ENCODE measurements at regions not wholly inside any gene's neighbourhood (a gene's known extent, or its start where the extent isn't known, plus 50 kb on each side); places are given as distances from the start of the nearest gene placed in this dataset.

- no peak for DNase-seq
Measured at GRCh38 chr13:103788061-103788652, 721.9 kb upstream of the SLC10A2 start.

GRCh38 chr13:103772576-103772975 is 706.4 kb upstream of the SLC10A2 start:
- DNase-seq: no peak

- DNase-seq: no peak
Measured at GRCh38 chr13:103762523-103762922, 696.3 kb upstream of the SLC10A2 start.

DNA sequence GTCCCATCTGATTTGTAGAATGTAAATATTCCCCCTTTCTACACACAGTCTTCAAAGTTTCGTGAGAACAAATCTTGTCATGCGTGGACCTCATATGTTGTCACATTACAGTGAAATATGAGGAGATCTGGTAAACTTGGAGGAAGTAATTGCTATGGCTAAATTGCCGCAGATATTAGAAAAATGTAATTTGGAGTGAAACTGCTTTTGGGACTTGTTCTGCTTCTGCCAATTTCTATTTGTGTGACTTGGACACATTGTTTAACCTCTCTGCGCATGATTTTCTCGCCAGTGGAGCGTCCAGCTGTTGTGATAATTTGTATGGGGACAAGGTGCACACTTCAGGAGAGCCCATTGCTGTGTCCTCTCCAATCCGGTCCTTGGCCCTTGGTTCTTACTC is 693.1 kb upstream of the SLC10A2 start:
- DNase-seq: no peak

- DNase-seq: no peak
Measured at GRCh38 chr13:103758222-103758621, 692.0 kb upstream of the SLC10A2 start.

DNA sequence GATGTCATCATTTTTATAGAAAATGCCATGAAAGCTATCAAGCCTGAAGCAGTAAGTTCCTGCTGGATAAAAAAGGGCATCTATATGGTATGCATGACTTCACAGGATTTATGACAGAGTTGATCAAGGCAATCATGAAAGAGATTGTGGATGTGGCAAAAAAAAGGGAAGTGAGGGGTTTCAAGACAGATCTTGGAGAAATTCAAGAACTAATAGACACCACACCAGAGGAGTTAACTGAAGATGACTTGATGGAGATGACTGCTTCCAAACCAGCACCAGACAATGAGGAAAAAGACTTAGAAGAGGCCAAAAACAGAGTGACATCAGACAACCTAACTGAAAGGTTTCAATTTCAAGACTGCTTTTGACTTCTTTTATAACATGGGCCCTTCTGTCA is 691.1 kb upstream of the SLC10A2 start:
- DNase-seq: no peak

GRCh38 chr13:103754783-103755182 is 688.6 kb upstream of the SLC10A2 start:
- no peak for DNase-seq

DNA sequence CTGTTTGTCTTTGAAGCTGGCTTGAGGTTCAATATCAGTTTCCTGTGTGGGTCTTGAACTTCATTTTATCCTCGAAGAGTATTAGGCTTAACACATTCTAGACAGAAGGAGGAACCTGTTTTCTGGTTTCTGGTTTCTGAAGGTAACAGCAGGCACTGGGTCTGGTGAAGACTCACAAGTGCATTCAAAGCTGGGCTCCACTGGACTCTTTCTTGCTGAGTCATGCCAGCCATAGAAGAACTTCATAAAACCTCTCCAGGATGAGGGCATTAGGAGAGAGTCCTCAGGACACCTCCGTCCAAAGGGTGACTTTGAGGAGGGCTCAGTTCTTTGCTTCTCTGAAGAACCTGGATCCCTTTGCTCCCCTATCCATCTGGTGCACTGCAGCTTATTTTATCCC is 668.6 kb upstream of the SLC10A2 start:
- no peak for DNase-seq

- no peak for DNase-seq
Measured at GRCh38 chr13:103731959-103732358, 665.7 kb upstream of the SLC10A2 start.

DNA sequence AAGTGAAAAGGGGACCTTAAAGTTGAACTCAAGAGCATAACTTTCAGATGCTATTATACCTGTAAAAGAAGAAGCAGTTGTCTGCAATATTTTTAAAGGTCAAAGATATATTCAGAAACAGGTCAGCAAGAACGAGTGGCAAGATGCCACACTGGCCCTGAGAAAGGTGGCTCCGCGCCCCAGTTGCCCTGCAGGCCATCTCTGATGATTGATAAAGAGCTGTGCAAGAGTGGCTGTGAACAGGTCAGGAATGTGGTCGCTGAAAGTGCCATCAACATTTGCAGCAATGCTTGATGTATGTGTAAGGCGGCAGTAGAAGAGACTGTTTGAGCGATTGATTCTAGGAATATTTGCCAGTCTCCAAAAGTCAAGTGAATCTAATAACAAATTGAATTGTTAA is 664.2 kb upstream of the SLC10A2 start:
- no peak for DNase-seq

- DNase-seq: no peak
Measured at GRCh38 chr13:103726808-103727207, 660.6 kb upstream of the SLC10A2 start.

GRCh38 chr13:103716718-103717117 is 650.5 kb upstream of the SLC10A2 start:
- no peak for DNase-seq

DNA sequence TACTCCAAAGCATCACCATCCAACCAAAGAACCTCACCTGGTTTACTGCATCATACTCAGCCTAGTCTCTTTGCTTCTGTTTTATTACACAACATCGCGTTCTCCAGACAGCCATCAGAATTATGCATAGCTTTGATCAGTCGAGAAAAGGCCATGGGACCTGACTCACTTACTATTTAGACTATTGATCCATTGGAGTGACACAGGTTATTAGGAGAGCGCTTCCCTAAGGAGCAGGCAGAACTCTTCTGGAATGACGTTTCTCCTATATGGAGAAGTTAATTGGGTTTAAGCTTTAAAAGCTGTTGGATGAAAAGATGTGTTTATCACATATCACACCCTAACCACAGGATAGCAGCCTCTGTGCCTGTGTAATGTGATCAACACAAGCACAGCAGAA is 649.1 kb upstream of the SLC10A2 start:
- no peak for DNase-seq

DNA sequence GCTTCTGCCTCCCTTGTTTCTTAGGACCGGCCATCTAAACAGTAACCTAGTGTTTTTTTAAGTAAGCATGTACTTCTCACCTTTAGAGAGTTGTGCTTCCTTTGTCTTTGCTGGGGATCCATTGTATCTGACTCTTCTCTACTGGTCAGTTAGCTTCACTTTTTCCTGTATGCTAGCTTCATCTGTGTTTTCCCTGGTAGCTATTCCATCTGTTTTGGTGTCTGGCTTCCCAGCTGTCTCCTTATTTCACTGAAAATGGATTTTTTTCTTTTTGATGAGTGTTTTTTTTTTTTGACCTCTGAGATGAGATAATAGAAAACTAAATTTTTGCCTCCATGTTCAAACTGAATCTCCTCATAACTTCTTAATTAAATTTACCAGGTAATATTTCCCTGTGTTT is 637.0 kb upstream of the SLC10A2 start:
- DNase-seq: no peak

- no peak for DNase-seq
Measured at GRCh38 chr13:103698000-103698399, 631.8 kb upstream of the SLC10A2 start.

GRCh38 chr13:103695320-103695719 is 629.1 kb upstream of the SLC10A2 start:
- no peak for DNase-seq

GRCh38 chr13:103694471-103694870 is 628.3 kb upstream of the SLC10A2 start:
- no peak for DNase-seq

DNA sequence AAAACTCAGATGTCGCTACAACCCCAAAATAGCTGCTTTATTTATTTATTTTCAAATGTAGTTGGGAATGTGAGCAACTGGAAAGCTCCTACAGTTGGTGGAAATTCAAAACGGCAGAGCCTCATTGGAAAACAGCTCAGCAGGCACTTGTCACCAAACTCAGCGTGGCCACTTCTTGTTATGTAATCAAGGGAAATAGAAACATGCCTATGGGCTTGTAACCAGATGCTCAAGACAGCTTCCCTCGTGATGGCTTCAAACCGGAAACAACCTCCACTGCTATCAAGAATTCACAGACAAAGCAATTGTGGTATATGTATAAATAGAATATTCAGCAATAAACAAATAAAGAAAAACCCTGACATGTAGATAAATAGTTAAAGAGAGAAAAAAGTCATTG is 627.8 kb upstream of the SLC10A2 start:
- DNase-seq: no peak

- DNase-seq: no peak
Measured at GRCh38 chr13:103692442-103692841, 626.2 kb upstream of the SLC10A2 start.

GRCh38 chr13:103676329-103676728 is 610.1 kb upstream of the SLC10A2 start:
- DNase-seq: no peak

DNA sequence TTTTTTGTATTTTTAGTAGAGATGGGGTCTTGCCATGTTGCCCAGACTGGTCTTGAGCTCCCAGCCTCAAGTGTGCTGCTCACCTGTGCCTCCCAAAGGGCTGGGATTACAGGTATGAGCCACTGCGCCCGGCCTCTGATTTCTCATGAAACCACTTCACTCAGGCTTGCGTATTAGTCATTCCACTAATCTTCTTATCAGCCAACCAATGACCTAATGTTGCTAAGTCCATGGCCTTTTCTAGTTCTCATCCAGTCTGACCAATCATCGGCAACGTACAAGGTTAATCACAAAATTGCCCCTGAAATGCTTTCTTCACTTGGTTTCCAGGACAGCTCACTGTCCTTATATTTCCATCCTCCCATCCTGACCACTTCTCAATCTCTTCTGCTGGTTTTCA is 605.3 kb upstream of the SLC10A2 start:
- no peak for DNase-seq

DNA sequence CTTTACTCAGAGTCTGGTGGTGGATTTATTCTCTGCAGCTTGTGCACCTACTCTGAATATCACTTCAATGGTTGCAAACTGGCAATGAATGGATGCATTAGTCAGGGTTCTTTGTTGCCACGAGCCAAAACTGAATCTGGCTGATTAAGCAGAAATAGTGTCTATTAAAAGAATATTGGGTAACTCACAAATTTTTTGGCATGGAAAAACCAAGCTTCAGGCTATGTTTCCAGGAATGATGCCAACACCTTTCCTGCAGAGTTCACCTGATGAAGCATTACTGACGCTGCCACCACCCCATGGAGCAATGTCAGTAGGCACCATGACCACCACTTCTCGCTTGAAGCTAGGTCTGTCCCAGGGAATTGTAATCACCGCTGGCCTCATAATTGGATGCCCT is 597.8 kb upstream of the SLC10A2 start:
- no peak for DNase-seq

DNA sequence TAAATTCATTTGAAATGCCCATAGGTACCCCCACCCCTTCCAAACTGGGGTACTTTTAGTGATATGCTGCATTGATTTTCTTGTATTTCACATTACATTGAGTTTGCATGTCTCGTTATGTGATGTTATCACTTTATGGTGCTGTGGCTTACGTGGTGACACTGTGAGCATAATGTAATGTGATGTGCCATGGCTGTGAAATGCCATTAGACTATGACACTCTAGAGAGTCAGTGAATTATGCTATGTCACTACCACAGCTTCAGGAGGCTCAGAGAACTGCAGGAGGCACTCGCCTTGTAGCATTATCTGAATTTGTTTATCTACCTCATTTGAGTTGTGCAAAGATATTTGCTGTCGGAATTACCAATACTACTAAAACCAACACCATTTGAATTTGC is 590.1 kb upstream of the SLC10A2 start:
- DNase-seq: no peak

GRCh38 chr13:103640606-103641005 is 574.4 kb upstream of the SLC10A2 start:
- no peak for DNase-seq

DNA sequence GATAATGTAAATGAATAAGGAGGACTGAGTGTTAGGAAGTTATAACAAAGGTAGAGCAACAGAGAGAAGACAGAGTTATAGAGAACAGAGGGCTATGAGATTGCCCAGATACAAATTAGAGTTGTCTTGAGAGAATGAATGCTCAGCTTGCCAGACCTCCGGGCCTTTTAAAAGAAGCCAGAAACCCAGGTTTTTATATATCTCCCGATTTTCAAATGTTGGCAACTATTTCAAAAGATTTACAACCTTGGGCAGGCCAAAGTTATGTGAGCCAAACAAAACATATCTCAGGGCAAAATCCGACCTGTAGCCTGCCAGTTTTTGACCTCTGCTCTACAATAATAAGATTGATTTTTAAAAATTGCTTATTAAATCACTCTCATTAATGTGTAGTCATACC is 573.1 kb upstream of the SLC10A2 start:
- DNase-seq: no peak

Data from renal pelvis (tissue), 1 donor.